Activated CD8-positive, alpha-beta T cell treated with anti-CD3 and anti-CD28 coated beads for 36 hours (primary cell): ENCODE measurements at regions not wholly inside any gene's neighbourhood (a gene's known extent, or its start where the extent isn't known, plus 50 kb on each side); places are given as distances from the start of the nearest gene placed in this dataset.
A peak's percentile ranks its signal among the peaks of the same experiment; 100 is the strongest.

Source experiments
- ATAC-seq: fragments of 200-7000 bp; cut with Tn5 transposase; one replicate; pipeline ENCODE4 v1.10.0; 2021; ENCODE audit warnings: mild to moderate bottlenecking, moderate library complexity
- CTCF ChIA-PET: fragments of 350-600 bp; sonication (Branson Sonifier 250); formaldehyde crosslinking; loops from one replicate; lab custom pipeline; 2021; ENCODE audit warnings: antibody characterized with exemption; lab: Charles Lee
- POLR2A ChIA-PET: fragments of 350-600 bp; sonication (Branson Sonifier 250); formaldehyde crosslinking; loops from one replicate; lab custom pipeline; 2021; ENCODE audit warnings: antibody characterized with exemption; lab: Charles Lee
- DNase-seq: peaks from one replicate; pipeline ENCODE4 v3.0.0-alpha.2; 2020
- H3K27ac Mint-ChIP-seq: one replicate; pipeline ENCODE4 v1.8.0; 2021; ENCODE audit warnings: mild to moderate bottlenecking, mixed read lengths
- H3K27me3 Mint-ChIP-seq: one replicate; pipeline ENCODE4 v1.8.0; 2021; ENCODE audit warnings: mixed read lengths
- H3K36me3 Mint-ChIP-seq: one replicate; pipeline ENCODE4 v1.8.0; 2021; ENCODE audit warnings: low read depth, mixed read lengths
- H3K4me1 Mint-ChIP-seq: one replicate; pipeline ENCODE4 v1.8.0; 2021; ENCODE audit warnings: low read depth, mixed read lengths
- H3K4me3 Mint-ChIP-seq: one replicate; pipeline ENCODE4 v1.8.0; 2021; ENCODE audit warnings: mild to moderate bottlenecking, moderate library complexity, mixed read lengths
- H3K9me3 Mint-ChIP-seq: one replicate; pipeline ENCODE4 v1.8.0; 2021; ENCODE audit warnings: mixed read lengths
- intact Hi-C: fragments of 100-400 bp; cut with micrococcal nuclease; formaldehyde crosslinking; loops from one replicate; pipeline ENCODE4 v1.10.0; 2022
- TF ChIP-seq, protein P1 (sequence below): fragments of 200-600 bp; IDR thresholded peaks from one replicate; pipeline ENCODE4 v1.8.0; 2022; ENCODE audit warnings: antibody characterized with exemption, mild to moderate bottlenecking

DNA sequence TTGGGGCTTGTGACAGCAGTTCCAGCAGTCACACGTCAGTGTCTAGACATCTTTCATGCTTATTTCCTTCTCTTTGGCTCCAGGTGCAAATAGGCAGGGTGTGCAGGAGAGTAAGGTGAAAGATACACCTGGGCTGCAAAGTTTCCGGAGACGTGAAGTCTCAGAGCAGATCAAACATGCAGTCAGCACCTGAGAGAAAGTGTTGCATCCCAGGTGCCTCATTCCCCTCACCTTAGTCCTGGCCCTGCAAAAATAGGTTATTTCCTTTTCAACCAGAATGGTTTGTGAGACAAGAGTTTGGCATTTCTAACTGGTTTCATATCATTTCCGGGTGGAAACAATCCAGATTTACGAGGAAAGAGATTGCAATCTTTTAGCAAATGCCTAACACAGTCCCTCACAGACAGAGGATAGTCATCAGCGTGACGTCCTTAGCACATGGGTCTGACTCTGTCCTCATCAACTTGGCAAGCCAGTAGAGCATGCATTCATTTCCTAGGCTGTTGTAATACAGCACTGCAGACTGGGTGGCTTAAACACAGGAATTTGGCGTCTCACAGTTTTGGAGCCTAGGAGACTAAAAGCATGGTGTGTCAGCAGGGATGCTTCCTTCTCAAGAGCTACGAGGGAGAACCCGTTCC, 58.2 kb upstream of the ARRDC4 start:
- ChIA-PET POLR2A (no interaction called here), CTCF (no interaction called here)
- intact Hi-C loops: loop anchor here (10.0 kb wide), 2 partner anchors 393 to 523 kb away; no protein-coding TSS in a partner anchor
- TF ChIP-seq, protein P1, sequence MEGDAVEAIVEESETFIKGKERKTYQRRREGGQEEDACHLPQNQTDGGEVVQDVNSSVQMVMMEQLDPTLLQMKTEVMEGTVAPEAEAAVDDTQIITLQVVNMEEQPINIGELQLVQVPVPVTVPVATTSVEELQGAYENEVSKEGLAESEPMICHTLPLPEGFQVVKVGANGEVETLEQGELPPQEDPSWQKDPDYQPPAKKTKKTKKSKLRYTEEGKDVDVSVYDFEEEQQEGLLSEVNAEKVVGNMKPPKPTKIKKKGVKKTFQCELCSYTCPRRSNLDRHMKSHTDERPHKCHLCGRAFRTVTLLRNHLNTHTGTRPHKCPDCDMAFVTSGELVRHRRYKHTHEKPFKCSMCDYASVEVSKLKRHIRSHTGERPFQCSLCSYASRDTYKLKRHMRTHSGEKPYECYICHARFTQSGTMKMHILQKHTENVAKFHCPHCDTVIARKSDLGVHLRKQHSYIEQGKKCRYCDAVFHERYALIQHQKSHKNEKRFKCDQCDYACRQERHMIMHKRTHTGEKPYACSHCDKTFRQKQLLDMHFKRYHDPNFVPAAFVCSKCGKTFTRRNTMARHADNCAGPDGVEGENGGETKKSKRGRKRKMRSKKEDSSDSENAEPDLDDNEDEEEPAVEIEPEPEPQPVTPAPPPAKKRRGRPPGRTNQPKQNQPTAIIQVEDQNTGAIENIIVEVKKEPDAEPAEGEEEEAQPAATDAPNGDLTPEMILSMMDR: no peak
- no peaks in the 10 kb centered on the region for H3K36me3 Mint-ChIP-seq
- H3K4me1 Mint-ChIP-seq: no peaks in the 10 kb centered on the region
- DNase-seq (no peak), ATAC-seq (no peak)
- H3K27ac Mint-ChIP-seq: no peak overlapping the region
- no peaks in the 10 kb centered on the region for H3K9me3 Mint-ChIP-seq
- H3K4me3 Mint-ChIP-seq: no peak overlapping the region
- peaks cover 19% of the 10 kb centered on the region for H3K27me3 Mint-ChIP-seq

DNA sequence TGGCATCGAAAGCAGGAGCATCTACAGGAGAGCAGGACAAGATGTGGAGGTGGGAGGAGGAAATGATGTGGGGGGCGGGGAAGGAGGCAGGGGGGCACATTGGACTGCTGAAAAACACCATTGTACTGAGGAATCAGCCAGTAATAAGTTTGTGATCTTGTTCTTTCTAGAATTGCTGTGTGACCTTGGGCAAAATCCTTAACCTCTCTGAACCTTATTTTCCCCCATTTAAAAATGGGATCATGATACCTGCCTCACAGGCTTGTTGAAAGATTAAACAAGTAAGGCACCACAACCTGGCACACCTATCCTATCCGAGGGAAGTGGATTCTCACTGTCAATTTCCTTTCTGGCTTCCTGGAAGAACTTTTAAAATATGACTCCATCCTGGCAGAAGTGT, 56.9 kb upstream of the ARRDC4 start:
- ChIA-PET CTCF (interaction anchor here (3.1 kb wide), 1 partner anchor 275 kb away, joined by 17 read pairs; no protein-coding TSS in a partner anchor), POLR2A (no interaction called here)
- Mint-ChIP-seq H3K4me3 (no peak overlapping the region), H3K36me3 (no peaks in the 10 kb centered on the region), H3K4me1 (no peaks in the 10 kb centered on the region), H3K27me3 (peaks cover 19% of the 10 kb centered on the region), H3K9me3 (no peaks in the 10 kb centered on the region), H3K27ac (no peak overlapping the region)
- intact Hi-C loops: loop anchor here (10.0 kb wide), 2 partner anchors 391 to 521 kb away; no protein-coding TSS in a partner anchor
- TF ChIP-seq, protein P1: no peak
- DNase-seq (no peak), ATAC-seq (no peak)

DNA sequence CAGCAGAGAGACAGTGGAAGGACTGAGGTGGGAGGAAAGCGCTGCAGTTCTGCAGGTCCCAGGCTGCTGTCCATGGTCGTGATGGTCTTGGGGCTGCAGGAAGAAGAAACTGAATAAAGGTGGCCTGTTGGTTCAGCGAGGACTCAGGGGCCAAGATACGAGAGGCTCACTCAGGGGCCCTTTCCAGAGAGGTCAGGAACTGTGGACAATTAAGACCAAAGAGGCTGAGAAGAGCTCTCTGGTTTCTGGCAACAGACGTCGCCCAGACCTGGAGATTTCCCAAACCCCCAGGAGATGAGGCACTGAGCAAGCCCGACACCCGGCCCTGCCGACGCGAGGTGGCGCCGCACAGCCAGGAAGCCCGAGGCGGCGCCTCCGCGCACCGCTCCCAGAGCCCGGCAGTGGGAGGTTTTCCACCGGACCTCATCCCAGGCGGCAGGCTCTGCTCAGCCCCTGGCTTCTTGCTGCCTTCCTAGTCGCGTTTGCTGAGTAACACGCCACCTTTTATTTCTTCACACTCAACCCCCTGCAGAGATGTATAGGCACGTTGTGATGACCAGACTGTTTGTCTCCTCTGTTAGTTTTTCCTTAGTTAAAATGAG, 56.4 kb upstream of the ARRDC4 start:
- TF ChIP-seq, protein P1: peak; percentile 37
- H3K4me3 Mint-ChIP-seq: no peak overlapping the region
- no peaks in the 10 kb centered on the region for H3K4me1 Mint-ChIP-seq
- no peaks in the 10 kb centered on the region for H3K36me3 Mint-ChIP-seq
- ChIA-PET CTCF (interaction anchor here (3.1 kb wide), 1 partner anchor 274 kb away, joined by 17 read pairs; no protein-coding TSS in a partner anchor), POLR2A (no interaction called here)
- intact Hi-C loops: loop anchor here (2.0 to 10.0 kb wide), 3 partner anchors 181 to 521 kb away; no protein-coding TSS in a partner anchor
- no peaks in the 10 kb centered on the region for H3K9me3 Mint-ChIP-seq
- ATAC-seq (no peak), DNase-seq (peak; percentile 49)
- H3K27ac Mint-ChIP-seq: no peak overlapping the region
- H3K27me3 Mint-ChIP-seq: peaks cover 19% of the 10 kb centered on the region

DNA sequence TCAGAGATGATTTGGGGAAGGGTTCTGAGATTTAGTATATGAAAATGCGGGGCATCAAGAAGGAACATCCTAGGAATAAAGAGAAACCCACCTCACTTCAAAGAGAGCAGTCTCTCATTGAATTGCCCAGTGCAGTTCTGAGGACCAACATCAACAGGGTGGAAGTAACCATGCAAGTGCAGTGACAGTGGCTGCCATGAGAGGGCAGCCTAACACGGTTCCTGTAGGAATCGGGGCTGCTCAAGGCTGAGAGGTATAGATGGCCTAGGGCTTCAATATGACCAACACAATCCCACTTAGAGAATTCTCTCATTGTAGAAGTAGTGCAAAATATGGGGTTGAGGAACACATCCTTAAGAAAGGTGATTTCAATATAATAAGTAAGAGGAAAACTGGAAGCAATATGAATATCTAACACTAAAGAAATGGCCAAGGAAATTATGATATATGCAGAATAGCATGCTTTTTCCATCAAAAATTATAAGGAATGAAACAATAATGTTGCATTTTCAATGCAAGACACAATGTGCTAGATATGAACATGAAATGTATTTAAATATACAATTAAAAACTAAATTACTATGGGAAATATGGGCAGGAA, 51.1 kb upstream of the ARRDC4 start:
- Mint-ChIP-seq H3K9me3 (no peaks in the 10 kb centered on the region), H3K27ac (no peak overlapping the region), H3K4me1 (no peaks in the 10 kb centered on the region), H3K36me3 (no peaks in the 10 kb centered on the region), H3K27me3 (peaks cover 11% of the 10 kb centered on the region), H3K4me3 (no peak overlapping the region)
- ATAC-seq: peak; percentile 78
- POLR2A ChIA-PET: no interaction called here
- CTCF ChIA-PET: interaction anchor here (0.7 to 2.7 kb wide), 6 partner anchors 10 to 519 kb away, joined by 3 to 13 read pairs (median 5); no protein-coding TSS in a partner anchor
- intact Hi-C loops: loop anchor here (5.0 to 10.0 kb wide), 3 partner anchors 268 to 515 kb away; no protein-coding TSS in a partner anchor
- TF ChIP-seq, protein P1: peak; percentile 68
- peak; percentile 65 for DNase-seq
